GM19351 (cell line): ENCODE measurements at regions not wholly inside any gene's neighbourhood (a gene's known extent, or its start where the extent isn't known, plus 50 kb on each side); places are given as distances from the start of the nearest gene placed in this dataset.

Experiments
- ATAC-seq: cut with Tn5 transposase; IDR thresholded peaks from one replicate; pipeline ENCODE4 v1.9.1; 2021; ENCODE audit warnings: mild to moderate bottlenecking, moderate library complexity; ENCODE audit not compliant: unreplicated experiment

GRCh38 chr4:32268863-32269262 lies 1548.7 kb downstream of the PCDH7 start:
- ATAC-seq = no peak

GRCh38 chr4:32290102-32290501 lies 1569.9 kb downstream of the PCDH7 start:
- ATAC-seq = no peak

GRCh38 chr4:32318926-32319325 lies 1598.8 kb downstream of the PCDH7 start:
- ATAC-seq = no peak

- ATAC-seq = no peak
These were observed 1601.3 kb downstream of the PCDH7 start for GRCh38 chr4:32321421-32321820.

- no peak for ATAC-seq
These were observed 1614.6 kb downstream of the PCDH7 start for GRCh38 chr4:32334759-32335158.

- no peak for ATAC-seq
These were observed 1617.2 kb downstream of the PCDH7 start for GRCh38 chr4:32337403-32337802.

- ATAC-seq = no peak
These were observed 1620.4 kb downstream of the PCDH7 start for GRCh38 chr4:32340591-32340990.

GRCh38 chr4:32341342-32341741 lies 1621.2 kb downstream of the PCDH7 start:
- ATAC-seq = no peak

GRCh38 chr4:32342054-32342453 lies 1621.9 kb downstream of the PCDH7 start:
- no peak for ATAC-seq

- no peak for ATAC-seq
These were observed 1628.9 kb downstream of the PCDH7 start for GRCh38 chr4:32349026-32349425.

- ATAC-seq = no peak
These were observed 1654.0 kb downstream of the PCDH7 start for GRCh38 chr4:32374206-32374605.

GRCh38 chr4:32393806-32394205 lies 1673.6 kb downstream of the PCDH7 start:
- no peak for ATAC-seq

- ATAC-seq = no peak
These were observed 1674.1 kb downstream of the PCDH7 start for GRCh38 chr4:32394255-32394654.

GRCh38 chr4:32396507-32397070 lies 1676.4 kb downstream of the PCDH7 start:
- no peak for ATAC-seq

- no peak for ATAC-seq
These were observed 1680.7 kb downstream of the PCDH7 start for GRCh38 chr4:32400870-32401269.

GRCh38 chr4:32417113-32417704 lies 1697.0 kb downstream of the PCDH7 start:
- no peak for ATAC-seq

- ATAC-seq = no peak
These were observed 1703.1 kb downstream of the PCDH7 start for GRCh38 chr4:32423267-32423666.

- no peak for ATAC-seq
These were observed 1705.1 kb downstream of the PCDH7 start for GRCh38 chr4:32425243-32425642.

- no peak for ATAC-seq
These were observed 1707.4 kb downstream of the PCDH7 start for GRCh38 chr4:32427566-32427965.

GRCh38 chr4:32429151-32429550 lies 1709.0 kb downstream of the PCDH7 start:
- ATAC-seq = no peak

GRCh38 chr4:32435308-32435707 lies 1715.1 kb downstream of the PCDH7 start:
- ATAC-seq = no peak

GRCh38 chr4:32436816-32437215 lies 1716.6 kb downstream of the PCDH7 start:
- no peak for ATAC-seq

- ATAC-seq = no peak
These were observed 1720.2 kb downstream of the PCDH7 start for GRCh38 chr4:32440391-32440790.
